ENCODE measurements at regions not wholly inside any gene's neighbourhood (a gene's known extent, or its start where the extent isn't known, plus 50 kb on each side); places are given as distances from the start of the nearest gene placed in this dataset.

DNA sequence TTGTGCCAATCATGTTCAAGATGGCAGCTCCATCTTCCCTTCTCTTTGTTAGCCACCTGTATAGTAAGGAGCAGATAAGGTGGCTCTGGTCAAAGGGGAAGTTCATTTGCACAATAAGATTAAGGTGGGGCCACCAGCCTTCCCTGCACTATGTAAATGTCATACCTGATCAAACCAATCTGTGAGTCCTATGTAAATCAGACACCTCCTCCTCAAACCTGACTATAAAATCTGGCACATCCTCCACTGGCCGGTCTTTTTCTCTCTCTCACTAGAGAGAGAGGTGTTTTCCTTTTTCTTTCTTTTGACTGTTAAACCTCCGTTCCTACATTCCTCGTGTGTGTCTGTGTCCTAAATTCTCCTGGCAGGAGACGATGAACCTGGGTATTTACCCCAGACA is 572.5 kb upstream of the AADAT start:
- TF ChIP-seq POLR2A (IDR thresholded peaks at IDR 0.05) (no peak), EP300 (IDR thresholded peaks at IDR 0.05) (no peak), POLR2AphosphoS5 (IDR thresholded peaks at IDR 0.05) (no peak), CTCF (IDR thresholded peaks at IDR 0.05) (no peak)
- intact Hi-C loops (cut with DNase I; ENCODE audit: low total_unique reads) = no loop called here
- H3K9me3 ChIP-seq = no peaks in the 10 kb centered on the region
- no peaks in the 10 kb centered on the region for H3K36me3 ChIP-seq
- no peak overlapping the region for H3K4me3 ChIP-seq
- H3K4me1 ChIP-seq = no peaks in the 10 kb centered on the region
- DNase-seq = no peak
- WGBS, 5 donors = 35 to 44% (median 36%) methylated on average over 4 of the region's 4 CpGs
- H3K27ac ChIP-seq = no peak overlapping the region
- H3K27me3 ChIP-seq = no peaks in the 10 kb centered on the region

DNA sequence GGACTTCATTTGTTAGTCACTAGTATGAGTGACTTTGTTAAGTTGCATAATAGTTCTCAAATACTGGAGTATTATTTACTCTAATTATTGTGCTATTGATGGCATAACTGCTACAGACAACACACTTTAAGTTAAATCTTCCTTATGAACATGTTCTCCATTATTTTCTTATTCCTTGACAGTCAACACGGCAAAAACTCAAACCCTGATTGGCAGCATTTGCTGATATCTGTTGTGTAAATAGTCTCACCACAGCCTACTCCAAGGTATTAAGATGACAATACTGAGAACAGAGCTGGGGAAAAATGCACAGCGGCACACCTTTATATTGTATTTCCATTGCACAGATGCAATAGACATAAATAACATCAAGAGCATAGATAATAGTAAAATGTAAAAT is 568.0 kb upstream of the AADAT start:
- intact Hi-C loops (cut with DNase I; ENCODE audit: low total_unique reads) = no loop called here
- H3K4me1 ChIP-seq = no peaks in the 10 kb centered on the region
- TF ChIP-seq POLR2AphosphoS5 (IDR thresholded peaks at IDR 0.05) = no peak
- TF ChIP-seq EP300 (IDR thresholded peaks at IDR 0.05) = no peak
- TF ChIP-seq CTCF (IDR thresholded peaks at IDR 0.05) = no peak
- no peak for TF ChIP-seq POLR2A (IDR thresholded peaks at IDR 0.05)
- H3K9me3 ChIP-seq = no peaks in the 10 kb centered on the region
- no peak for DNase-seq
- 47 to 73% (median 54%) methylated on average over 2 of the region's 2 CpGs for WGBS, 5 donors
- H3K27ac ChIP-seq = no peak overlapping the region
- no peaks in the 10 kb centered on the region for H3K36me3 ChIP-seq
- no peaks in the 10 kb centered on the region for H3K27me3 ChIP-seq
- H3K4me3 ChIP-seq = no peak overlapping the region

GRCh38 chr4:170656506-170656905 is 566.8 kb upstream of the AADAT start:
- no peaks in the 10 kb centered on the region for H3K9me3 ChIP-seq
- no peak overlapping the region for H3K27ac ChIP-seq
- 55 to 77% (median 58%) methylated on average over 2 of the region's 2 CpGs for WGBS, 5 donors
- no peaks in the 10 kb centered on the region for H3K27me3 ChIP-seq
- no peaks in the 10 kb centered on the region for H3K4me1 ChIP-seq
- TF ChIP-seq POLR2A (IDR thresholded peaks at IDR 0.05) (no peak), EP300 (IDR thresholded peaks at IDR 0.05) (no peak), POLR2AphosphoS5 (IDR thresholded peaks at IDR 0.05) (no peak), CTCF (IDR thresholded peaks at IDR 0.05) (no peak)
- intact Hi-C loops (cut with DNase I; ENCODE audit: low total_unique reads) = no loop called here
- no peaks in the 10 kb centered on the region for H3K36me3 ChIP-seq
- H3K4me3 ChIP-seq = no peak overlapping the region
- DNase-seq = no peak

- no peaks in the 10 kb centered on the region for H3K9me3 ChIP-seq
- no peaks in the 10 kb centered on the region for H3K4me1 ChIP-seq
- no peak overlapping the region for H3K27ac ChIP-seq
- intact Hi-C loops (cut with DNase I; ENCODE audit: low total_unique reads) = no loop called here
- no peak overlapping the region for H3K4me3 ChIP-seq
- H3K27me3 ChIP-seq = no peaks in the 10 kb centered on the region
- H3K36me3 ChIP-seq = no peaks in the 10 kb centered on the region
- TF ChIP-seq POLR2A (IDR thresholded peaks at IDR 0.05) (no peak), POLR2AphosphoS5 (IDR thresholded peaks at IDR 0.05) (no peak), CTCF (IDR thresholded peaks at IDR 0.05) (no peak)
- no peak for DNase-seq
These were observed 562.8 kb upstream of the AADAT start for GRCh38 chr4:170652571-170652970.

GRCh38 chr4:170651786-170652185 is 562.0 kb upstream of the AADAT start:
- no peaks in the 10 kb centered on the region for H3K27me3 ChIP-seq
- WGBS, 5 donors = 59 to 69% (median 64%) methylated on average over 1 of the region's 1 CpG
- no peaks in the 10 kb centered on the region for H3K4me1 ChIP-seq
- TF ChIP-seq EP300 (IDR thresholded peaks at IDR 0.05) (no peak), CTCF (IDR thresholded peaks at IDR 0.05) (no peak), POLR2AphosphoS5 (IDR thresholded peaks at IDR 0.05) (no peak), POLR2A (IDR thresholded peaks at IDR 0.05) (no peak)
- H3K27ac ChIP-seq = no peak overlapping the region
- H3K9me3 ChIP-seq = no peaks in the 10 kb centered on the region
- H3K4me3 ChIP-seq = no peak overlapping the region
- no peak for DNase-seq
- intact Hi-C loops (cut with DNase I; ENCODE audit: low total_unique reads) = no loop called here
- no peaks in the 10 kb centered on the region for H3K36me3 ChIP-seq
